ENCODE measurements at regions not wholly inside any gene's neighbourhood (a gene's known extent, or its start where the extent isn't known, plus 50 kb on each side); places are given as distances from the start of the nearest gene placed in this dataset.

DNA sequence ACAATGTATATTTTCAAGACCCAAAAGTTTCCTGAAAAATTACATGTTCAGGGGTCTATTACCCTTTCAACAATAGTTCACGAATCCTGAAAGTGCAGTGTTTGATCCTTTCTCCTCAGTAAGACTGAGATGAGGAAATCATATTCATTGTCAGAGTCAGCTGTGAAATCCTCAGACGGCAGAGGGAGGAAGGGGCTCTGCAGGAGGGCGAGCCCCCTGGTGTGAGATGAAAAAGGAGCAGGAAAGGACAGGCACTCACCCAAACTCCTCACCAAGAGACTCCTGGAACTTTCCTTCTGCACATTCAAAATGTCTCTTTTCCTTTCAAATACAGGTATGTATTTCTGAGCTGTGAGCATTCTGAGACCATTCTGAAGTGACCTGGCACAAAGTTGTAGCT is 150.3 kb upstream of the HABP2 start:
- no peaks in the 10 kb centered on the region for H3K9me3 ChIP-seq
- WGBS, 2 donors = 57 to 60% methylated on average over 3 of the region's 3 CpGs
- TF ChIP-seq, protein P1, sequence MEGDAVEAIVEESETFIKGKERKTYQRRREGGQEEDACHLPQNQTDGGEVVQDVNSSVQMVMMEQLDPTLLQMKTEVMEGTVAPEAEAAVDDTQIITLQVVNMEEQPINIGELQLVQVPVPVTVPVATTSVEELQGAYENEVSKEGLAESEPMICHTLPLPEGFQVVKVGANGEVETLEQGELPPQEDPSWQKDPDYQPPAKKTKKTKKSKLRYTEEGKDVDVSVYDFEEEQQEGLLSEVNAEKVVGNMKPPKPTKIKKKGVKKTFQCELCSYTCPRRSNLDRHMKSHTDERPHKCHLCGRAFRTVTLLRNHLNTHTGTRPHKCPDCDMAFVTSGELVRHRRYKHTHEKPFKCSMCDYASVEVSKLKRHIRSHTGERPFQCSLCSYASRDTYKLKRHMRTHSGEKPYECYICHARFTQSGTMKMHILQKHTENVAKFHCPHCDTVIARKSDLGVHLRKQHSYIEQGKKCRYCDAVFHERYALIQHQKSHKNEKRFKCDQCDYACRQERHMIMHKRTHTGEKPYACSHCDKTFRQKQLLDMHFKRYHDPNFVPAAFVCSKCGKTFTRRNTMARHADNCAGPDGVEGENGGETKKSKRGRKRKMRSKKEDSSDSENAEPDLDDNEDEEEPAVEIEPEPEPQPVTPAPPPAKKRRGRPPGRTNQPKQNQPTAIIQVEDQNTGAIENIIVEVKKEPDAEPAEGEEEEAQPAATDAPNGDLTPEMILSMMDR (IDR thresholded peaks at IDR 0.05) = no peak
- TF ChIP-seq EP300 (IDR thresholded peaks at IDR 0.05) = no peak
- no peak for TF ChIP-seq POLR2A (IDR thresholded peaks at IDR 0.05)
- no peak for TF ChIP-seq POLR2AphosphoS5 (IDR thresholded peaks at IDR 0.05)
- DNase-seq = no peak
- H3K27me3 ChIP-seq = no peaks in the 10 kb centered on the region
- no peaks in the 10 kb centered on the region for H3K36me3 ChIP-seq
- intact Hi-C loops (cut with DNase I) = no loop called here
- no peaks in the 10 kb centered on the region for H3K4me1 ChIP-seq
- no peak overlapping the region for H3K4me3 ChIP-seq
- H3K27ac ChIP-seq = no peak overlapping the region

DNA sequence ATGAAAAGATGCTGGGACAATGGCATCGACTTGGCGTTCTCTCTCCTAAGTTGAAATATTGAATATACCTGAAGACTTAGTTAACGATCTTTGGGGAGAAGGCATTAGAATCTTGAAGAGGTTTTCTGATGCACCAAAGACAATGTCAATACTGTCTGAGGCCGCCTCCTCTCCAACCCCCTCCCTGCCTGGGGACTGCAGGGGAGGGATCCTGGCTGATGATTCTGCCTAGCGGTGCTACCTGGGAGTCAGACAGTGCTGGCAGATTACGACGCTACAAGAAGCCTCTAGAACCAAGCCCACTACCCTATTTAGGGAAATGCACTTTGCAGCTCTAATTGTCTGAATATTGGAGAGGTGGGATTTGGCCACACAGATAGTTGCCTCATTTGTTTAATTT is 145.6 kb upstream of the HABP2 start:
- WGBS, 2 donors = 66 to 72% methylated on average over 7 of the region's 7 CpGs
- Histone ChIP-seq H3K27me3 (no peaks in the 10 kb centered on the region), H3K4me3 (no peak overlapping the region), H3K36me3 (no peaks in the 10 kb centered on the region), H3K4me1 (no peaks in the 10 kb centered on the region), H3K27ac (no peak overlapping the region), H3K9me3 (no peaks in the 10 kb centered on the region)
- intact Hi-C loops (cut with DNase I) = no loop called here
- DNase-seq = no peak
- TF ChIP-seq EP300 (IDR thresholded peaks at IDR 0.05) (no peak), POLR2A (IDR thresholded peaks at IDR 0.05) (no peak), POLR2AphosphoS5 (IDR thresholded peaks at IDR 0.05) (no peak)
- TF ChIP-seq, protein P1 (IDR thresholded peaks at IDR 0.05) = no peak

DNA sequence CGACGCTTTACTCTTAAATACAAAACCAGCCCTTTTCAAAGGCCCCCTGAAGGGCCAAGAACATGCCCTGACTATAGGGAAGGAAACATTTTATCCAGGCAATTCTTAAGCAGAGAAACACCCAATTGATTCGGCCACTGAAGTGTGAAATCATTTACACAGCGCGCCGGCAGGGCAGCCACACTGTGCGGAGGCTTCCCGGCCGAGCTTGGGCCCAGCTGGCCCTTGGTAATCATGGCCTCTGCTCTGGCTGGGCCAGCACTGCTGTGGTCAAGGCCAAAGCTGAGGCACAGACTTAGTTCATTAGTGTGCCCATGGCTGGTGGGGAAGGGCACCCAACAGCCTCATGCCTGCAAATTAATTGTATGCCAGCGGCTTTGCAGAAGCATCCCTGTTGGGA is 143.7 kb upstream of the HABP2 start:
- H3K9me3 ChIP-seq = peaks cover 0 to 2% (median 0%) of the 10 kb centered on the region in 4 donors
- intact Hi-C loops (cut with DNase I) = no loop called here
- no peak overlapping the region for H3K27ac ChIP-seq
- no peaks in the 10 kb centered on the region for H3K36me3 ChIP-seq
- WGBS, 2 donors = 95 to 96% methylated on average over 10 of the region's 10 CpGs
- H3K4me1 ChIP-seq = no peaks in the 10 kb centered on the region
- no peak overlapping the region for H3K4me3 ChIP-seq
- no peaks in the 10 kb centered on the region for H3K27me3 ChIP-seq
- DNase-seq = no peak
- TF ChIP-seq POLR2A (IDR thresholded peaks at IDR 0.05) (no peak), EP300 (IDR thresholded peaks at IDR 0.05) (no peak), POLR2AphosphoS5 (IDR thresholded peaks at IDR 0.05) (no peak)
- TF ChIP-seq, protein P1 (IDR thresholded peaks at IDR 0.05) = no peak

DNA sequence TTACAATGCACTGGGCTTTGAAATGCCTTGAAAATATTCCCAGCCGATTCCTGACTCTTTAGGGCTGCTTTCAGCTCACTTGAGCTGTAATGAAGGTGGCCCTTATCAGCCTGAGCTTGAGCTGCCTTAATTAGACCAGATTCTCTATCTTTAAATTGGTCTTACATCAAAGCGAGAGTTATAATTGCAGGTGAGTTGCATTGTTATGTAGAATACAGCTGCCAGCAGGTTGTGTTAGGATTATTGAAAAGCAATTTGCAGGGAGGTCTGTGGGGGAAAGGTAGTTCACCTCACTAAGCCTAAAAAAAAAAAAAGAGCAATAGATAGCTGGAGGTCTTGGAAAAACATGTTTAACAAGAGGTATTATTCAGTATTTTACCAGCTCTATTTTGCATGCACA is 142.2 kb upstream of the HABP2 start:
- intact Hi-C loops (cut with DNase I) = no loop called here
- H3K27ac ChIP-seq = no peak overlapping the region
- 21 to 70% methylated on average over 2 of the region's 2 CpGs for WGBS, 2 donors

More for the DNA sequence above, 142.2 kb upstream of the HABP2 start:
- no peak overlapping the region for H3K4me3 ChIP-seq
- H3K9me3 ChIP-seq = peaks cover 0 to 2% (median 0%) of the 10 kb centered on the region in 4 donors
- TF ChIP-seq, protein P1 (IDR thresholded peaks at IDR 0.05) = no peak
- no peak for TF ChIP-seq POLR2A (IDR thresholded peaks at IDR 0.05)
- TF ChIP-seq EP300 (IDR thresholded peaks at IDR 0.05) = no peak
- no peak for TF ChIP-seq POLR2AphosphoS5 (IDR thresholded peaks at IDR 0.05)
- no peak for DNase-seq
- H3K4me1 ChIP-seq = no peaks in the 10 kb centered on the region
- no peaks in the 10 kb centered on the region for H3K36me3 ChIP-seq
- no peaks in the 10 kb centered on the region for H3K27me3 ChIP-seq

Measured in sigmoid colon (tissue), 6 donors.